GM23248 (cell line): ENCODE measurements at regions not wholly inside any gene's neighbourhood (a gene's known extent, or its start where the extent isn't known, plus 50 kb on each side); places are given as distances from the start of the nearest gene placed in this dataset.

Experiments used
- EZH2 ChIP-seq: fragments of 200-600 bp; sonication (generic); IDR thresholded peaks from 2 replicates; pipeline ENCODE4 v1.6.1; 2018; ENCODE audit warnings: antibody characterized with exemption, mild to moderate bottlenecking; ENCODE audit not compliant: insufficient read depth, poor library complexity, severe bottlenecking
- EZH2phosphoT487 ChIP-seq: fragments of 200-600 bp; sonication (generic); IDR thresholded peaks from 2 replicates; pipeline ENCODE4 v1.6.1; 2018; ENCODE audit warnings: antibody characterized with exemption, moderate library complexity, mild to moderate bottlenecking, low read depth; ENCODE audit not compliant: insufficient read depth

DNA sequence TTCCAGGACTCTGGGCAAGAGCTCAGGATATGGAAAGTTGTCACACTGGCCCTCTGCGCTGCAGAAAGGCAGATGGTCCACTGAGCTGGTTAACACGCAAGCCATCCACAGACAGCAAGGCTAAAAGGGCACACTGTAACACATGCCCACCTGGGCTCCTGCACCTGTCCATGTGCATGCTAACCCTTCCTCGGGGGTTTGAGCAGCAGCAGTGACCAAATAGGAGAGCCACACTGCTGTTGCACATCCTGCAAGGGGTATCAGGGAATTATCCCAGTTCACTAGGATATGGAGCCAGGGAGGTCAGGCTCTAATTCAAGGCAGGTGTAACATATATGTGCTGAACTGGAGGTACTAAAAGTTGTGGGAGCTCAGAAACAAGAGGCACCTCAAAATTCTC, 471.0 kb upstream of the CDH5 start:
- TF ChIP-seq EZH2 (no peak), EZH2phosphoT487 (no peak)
